Ectodermal cell (in vitro differentiated cells): ENCODE measurements at regions not wholly inside any gene's neighbourhood (a gene's known extent, or its start where the extent isn't known, plus 50 kb on each side); places are given as distances from the start of the nearest gene placed in this dataset.

Experiments used
- H3K27ac ChIP-seq: 2 replicates; pipeline ENCODE4 v1.7.0; 2013; ENCODE audit warnings: mild to moderate bottlenecking, low read depth, low read length; ENCODE audit not compliant: insufficient read depth, poor library complexity, severe bottlenecking
- H3K27me3 ChIP-seq: 2 replicates; pipeline ENCODE4 v1.7.0; 2013; ENCODE audit warnings: mild to moderate bottlenecking, low read length; ENCODE audit not compliant: insufficient read depth, control insufficient read depth, poor library complexity, severe bottlenecking
- H3K36me3 ChIP-seq: one replicate; pipeline ENCODE4 v1.7.0; 2013; ENCODE audit warnings: low read length; ENCODE audit not compliant: control insufficient read depth, insufficient read depth
- H3K4me1 ChIP-seq: one replicate; pipeline ENCODE4 v1.7.0; 2013; ENCODE audit warnings: low read length; ENCODE audit not compliant: control insufficient read depth, insufficient read depth
- H3K4me3 ChIP-seq: 2 replicates; pipeline ENCODE4 v1.7.0; 2013; ENCODE audit warnings: low read depth, low read length, control low read depth; ENCODE audit not compliant: insufficient read depth
- H3K9me3 ChIP-seq: 2 replicates; pipeline ENCODE4 v1.7.0; 2013; ENCODE audit warnings: mild to moderate bottlenecking, low read length, moderate library complexity; ENCODE audit not compliant: control insufficient read depth
- WGBS, 2 experiments: methylation state at CpG; one replicate each; pipeline ENCODE4 v1.1.7; 2013; ENCODE audit warnings: missing lambda C conversion rate in 2 of 2; 5-methylcytosine and 5-hydroxymethylcytosine counted together

GRCh38 chr20:10799735-10800134 lies 125.9 kb upstream of the JAG1 start:
- no peak overlapping the region for H3K27ac ChIP-seq
- H3K36me3 ChIP-seq, result no peaks in the 10 kb centered on the region
- no peak overlapping the region for H3K4me3 ChIP-seq
- no peaks in the 10 kb centered on the region for H3K9me3 ChIP-seq
- 92 to 96% methylated on average over 2 of the region's 2 CpGs for WGBS, 2 experiments
- H3K4me1 ChIP-seq, result no peaks in the 10 kb centered on the region
- no peaks in the 10 kb centered on the region for H3K27me3 ChIP-seq

GRCh38 chr20:10800288-10800687 lies 126.5 kb upstream of the JAG1 start:
- H3K4me1 ChIP-seq, result no peaks in the 10 kb centered on the region
- no peaks in the 10 kb centered on the region for H3K9me3 ChIP-seq
- H3K27me3 ChIP-seq, result no peaks in the 10 kb centered on the region
- H3K36me3 ChIP-seq, result no peaks in the 10 kb centered on the region
- H3K4me3 ChIP-seq, result no peak overlapping the region
- WGBS, 2 experiments, result 93 to 94% methylated on average over 6 of the region's 6 CpGs
- H3K27ac ChIP-seq, result no peak overlapping the region

- WGBS, 2 experiments, result 87 to 93% methylated on average over 3 of the region's 3 CpGs
- Histone ChIP-seq H3K4me3 (no peak overlapping the region), H3K27me3 (no peaks in the 10 kb centered on the region), H3K4me1 (no peaks in the 10 kb centered on the region), H3K9me3 (no peaks in the 10 kb centered on the region), H3K36me3 (no peaks in the 10 kb centered on the region), H3K27ac (no peak overlapping the region)
These were observed 128.4 kb upstream of the JAG1 start for GRCh38 chr20:10802236-10802635.

- Histone ChIP-seq H3K9me3 (no peaks in the 10 kb centered on the region), H3K27me3 (no peaks in the 10 kb centered on the region), H3K4me3 (no peak overlapping the region), H3K27ac (peak overlapping the region; percentile 17), H3K36me3 (no peaks in the 10 kb centered on the region), H3K4me1 (no peaks in the 10 kb centered on the region)
- 74 to 84% methylated on average over 7 of the region's 7 CpGs for WGBS, 2 experiments
These were observed 132.0 kb upstream of the JAG1 start for GRCh38 chr20:10805764-10806163.

- H3K9me3 ChIP-seq, result no peaks in the 10 kb centered on the region
- WGBS, 2 experiments, result 86 to 97% methylated on average over 3 of the region's 3 CpGs
These were observed 132.7 kb upstream of the JAG1 start for GRCh38 chr20:10806539-10806938.

GRCh38 chr20:10807013-10807412 lies 133.2 kb upstream of the JAG1 start:
- H3K36me3 ChIP-seq, result no peaks in the 10 kb centered on the region
- WGBS, 2 experiments, result 48 to 57% methylated on average over 1 of the region's 1 CpG

More at GRCh38 chr20:10806539-10806938, 132.7 kb upstream of the JAG1 start:
- no peak overlapping the region for H3K4me3 ChIP-seq
- H3K27ac ChIP-seq, result no peak overlapping the region
- H3K36me3 ChIP-seq, result no peaks in the 10 kb centered on the region
- no peaks in the 10 kb centered on the region for H3K27me3 ChIP-seq
- H3K4me1 ChIP-seq, result no peaks in the 10 kb centered on the region

GRCh38 chr20:10812759-10813327 lies 139.0 kb upstream of the JAG1 start:
- 94 to 98% methylated on average over 9 to 10 of the region's 10 CpGs for WGBS, 2 experiments
- H3K27ac ChIP-seq, result no peak overlapping the region
- H3K27me3 ChIP-seq, result no peaks in the 10 kb centered on the region
- H3K4me1 ChIP-seq, result no peaks in the 10 kb centered on the region
- no peaks in the 10 kb centered on the region for H3K36me3 ChIP-seq
- no peaks in the 10 kb centered on the region for H3K9me3 ChIP-seq
- H3K4me3 ChIP-seq, result no peak overlapping the region

More at GRCh38 chr20:10807013-10807412, 133.2 kb upstream of the JAG1 start:
- H3K4me1 ChIP-seq, result no peaks in the 10 kb centered on the region
- no peaks in the 10 kb centered on the region for H3K27me3 ChIP-seq
- no peaks in the 10 kb centered on the region for H3K9me3 ChIP-seq
- no peak overlapping the region for H3K4me3 ChIP-seq
- no peak overlapping the region for H3K27ac ChIP-seq

- Histone ChIP-seq H3K27ac (no peak overlapping the region), H3K27me3 (no peaks in the 10 kb centered on the region), H3K9me3 (no peaks in the 10 kb centered on the region), H3K4me1 (no peaks in the 10 kb centered on the region), H3K36me3 (no peaks in the 10 kb centered on the region), H3K4me3 (no peak overlapping the region)
- WGBS, 2 experiments, result 88 to 100% methylated on average over 3 of the region's 3 CpGs
These were observed 149.8 kb upstream of the JAG1 start for GRCh38 chr20:10823585-10823984.

GRCh38 chr20:10824750-10825500 lies 151.1 kb upstream of the JAG1 start:
- Histone ChIP-seq H3K27me3 (no peaks in the 10 kb centered on the region), H3K27ac (no peak overlapping the region), H3K4me3 (no peak overlapping the region), H3K4me1 (no peaks in the 10 kb centered on the region), H3K9me3 (no peaks in the 10 kb centered on the region), H3K36me3 (no peaks in the 10 kb centered on the region)
- WGBS, 2 experiments, result 94 to 95% methylated on average over 10 to 11 of the region's 11 CpGs

GRCh38 chr20:10826111-10826510 lies 152.3 kb upstream of the JAG1 start:
- Histone ChIP-seq H3K36me3 (no peaks in the 10 kb centered on the region), H3K27me3 (no peaks in the 10 kb centered on the region), H3K4me1 (no peaks in the 10 kb centered on the region), H3K27ac (no peak overlapping the region), H3K9me3 (no peaks in the 10 kb centered on the region), H3K4me3 (no peak overlapping the region)
- WGBS, 2 experiments, result 91 to 100% methylated on average over 1 of the region's 1 CpG
